Fibroblast of gingiva (primary cell): ENCODE measurements at regions not wholly inside any gene's neighbourhood (a gene's known extent, or its start where the extent isn't known, plus 50 kb on each side); places are given as distances from the start of the nearest gene placed in this dataset.
"Not testable (repeated sequence)": the region's sequence is repeated elsewhere in the genome, so short reads cannot be mapped to it uniquely, and the experiment has no call there.

Source experiments
- DNase-seq: peaks from one replicate; pipeline ENCODE4 v3.0.0-alpha.2; 2011; ENCODE audit warnings: low read depth

DNA sequence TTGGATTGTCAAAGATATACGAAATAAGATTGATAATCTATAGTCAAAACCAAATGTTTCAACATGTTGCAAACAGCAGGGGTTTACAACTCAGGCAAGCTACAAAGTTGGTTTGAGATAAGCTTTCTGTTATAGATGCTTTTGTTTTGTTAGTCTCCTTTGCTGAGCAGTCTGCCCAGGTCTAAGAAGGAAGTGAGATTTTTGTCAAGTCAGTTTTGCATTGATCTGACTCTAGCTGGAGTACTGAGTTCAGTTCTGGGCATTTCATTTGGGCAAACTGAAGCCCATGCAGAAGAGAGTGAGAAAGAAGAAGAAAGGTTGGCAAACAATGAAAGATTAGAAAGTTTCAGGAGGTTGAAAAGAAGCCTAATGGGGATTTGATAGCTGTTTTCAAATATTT lies 983.0 kb upstream of the SLC39A10 start:
- no peak for DNase-seq

DNA sequence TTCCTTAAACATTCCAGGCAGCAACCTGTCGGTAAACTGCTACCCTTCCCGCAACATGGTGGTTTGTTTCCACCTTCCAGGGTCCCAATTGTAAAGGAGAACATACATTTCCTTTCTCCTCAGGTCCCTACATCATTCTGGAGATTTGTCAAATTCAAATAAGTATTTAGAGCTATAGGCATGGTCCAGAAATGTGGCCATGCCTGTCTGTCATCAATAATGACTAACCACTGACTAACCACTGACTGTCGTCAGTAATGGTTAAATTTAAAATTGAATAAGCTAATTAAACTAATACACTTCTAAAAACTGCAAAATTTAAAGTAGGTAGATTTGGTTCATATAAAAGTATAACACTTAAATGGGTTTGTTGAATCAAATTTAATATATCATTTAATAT lies 984.0 kb upstream of the SLC39A10 start:
- DNase-seq, result no peak

DNA sequence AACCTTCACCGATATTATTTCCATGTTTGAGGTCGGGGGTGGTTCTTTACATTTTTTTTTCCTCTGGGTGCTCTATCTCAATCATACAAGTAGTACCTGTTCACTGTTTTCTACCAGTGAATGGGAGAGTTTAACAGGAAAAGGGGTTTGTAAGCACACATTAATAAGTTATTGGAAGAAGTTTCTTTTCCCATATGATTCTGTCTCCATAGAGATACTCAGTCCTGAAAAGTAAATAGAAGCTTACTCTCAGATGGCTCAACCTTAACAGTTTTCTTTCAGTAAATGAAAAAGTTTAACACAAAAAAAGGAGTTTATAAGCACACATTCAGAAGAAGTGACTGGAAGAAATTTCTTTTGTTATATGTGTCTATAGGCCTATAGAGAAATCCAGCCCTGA lies 995.6 kb upstream of the SLC39A10 start:
- no peak for DNase-seq

DNA sequence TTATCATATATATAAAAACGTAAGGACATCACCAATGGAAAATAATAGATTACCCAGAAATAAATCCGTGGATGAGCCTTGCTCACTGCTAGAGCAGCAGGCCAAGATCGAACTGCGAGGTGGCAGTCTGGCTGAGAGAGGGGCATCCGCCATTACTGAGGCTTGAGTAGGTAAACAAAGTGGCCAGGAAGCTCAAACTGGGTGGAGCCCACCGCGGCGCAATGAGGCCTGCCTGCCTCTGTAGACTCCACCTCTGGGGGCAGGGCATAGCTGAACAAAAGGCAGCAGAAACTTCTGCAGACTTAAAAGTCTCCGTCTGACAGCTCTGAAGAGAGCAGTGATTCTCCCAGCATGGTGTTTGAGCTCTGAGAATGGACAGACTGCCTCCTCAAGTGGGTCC lies 1018.0 kb upstream of the SLC39A10 start:
- DNase-seq, result not testable (repeated sequence)

- no peak for DNase-seq
Measured at GRCh38 chr2:194621945-194622344, 1035.1 kb upstream of the SLC39A10 start.

DNA sequence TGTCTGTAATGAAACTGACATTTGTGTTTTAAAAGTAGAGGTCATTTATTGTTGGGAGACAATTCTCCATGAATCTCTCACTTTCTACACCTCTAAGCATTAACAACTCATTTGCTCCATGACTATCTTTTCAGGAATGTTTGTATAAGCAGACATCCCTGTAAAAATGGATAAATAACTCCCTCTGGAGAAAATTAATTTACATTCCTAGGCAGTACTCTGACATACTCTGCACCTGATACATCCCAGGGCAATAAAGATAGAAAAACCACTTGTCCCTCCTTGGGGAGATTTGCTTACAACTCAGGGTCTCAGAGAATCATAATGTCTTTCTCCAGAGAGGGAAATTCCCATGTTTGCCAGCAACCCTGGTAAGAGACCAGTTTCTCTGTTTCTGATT lies 1037.7 kb upstream of the SLC39A10 start:
- no peak for DNase-seq

- no peak for DNase-seq
Measured at GRCh38 chr2:194618432-194618831, 1038.6 kb upstream of the SLC39A10 start.

DNA sequence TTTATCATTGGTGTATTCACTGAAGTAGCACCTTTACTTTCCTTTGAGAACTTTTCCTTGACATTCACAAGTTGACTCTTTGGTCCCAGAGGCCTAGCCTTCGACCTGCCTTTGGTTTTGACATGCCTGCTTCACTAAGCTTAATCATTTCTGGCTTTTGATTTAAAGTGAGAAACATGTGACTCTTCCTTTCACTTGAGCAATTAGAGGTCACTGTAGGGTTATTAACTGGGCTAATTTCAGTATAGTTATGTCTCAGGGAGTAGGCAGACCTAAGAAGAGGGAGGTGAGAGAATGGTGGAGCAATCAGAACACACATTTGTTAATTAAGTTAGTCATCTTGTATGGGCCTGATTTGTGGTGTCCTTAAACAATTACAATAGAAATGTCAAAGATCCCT lies 1040.7 kb upstream of the SLC39A10 start:
- DNase-seq, result no peak

DNA sequence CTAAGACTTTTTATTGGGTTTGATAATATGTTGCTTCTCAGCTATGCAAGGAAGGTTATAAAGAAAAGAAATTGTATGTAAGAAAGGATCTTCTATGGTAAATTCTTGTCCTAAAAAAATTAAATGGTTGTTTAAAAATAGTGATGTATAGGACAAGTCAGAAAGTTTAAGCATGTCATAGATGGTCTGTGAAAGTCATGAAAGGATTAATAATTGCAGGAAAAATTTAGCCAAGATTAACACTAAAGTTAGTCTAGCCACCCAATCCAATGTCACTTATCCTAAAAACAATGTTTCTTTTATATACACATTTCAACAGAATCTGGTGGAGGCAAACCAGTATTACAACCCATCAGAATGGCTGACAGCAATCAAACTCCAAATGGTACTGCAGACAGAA lies 1046.7 kb upstream of the SLC39A10 start:
- no peak for DNase-seq

DNA sequence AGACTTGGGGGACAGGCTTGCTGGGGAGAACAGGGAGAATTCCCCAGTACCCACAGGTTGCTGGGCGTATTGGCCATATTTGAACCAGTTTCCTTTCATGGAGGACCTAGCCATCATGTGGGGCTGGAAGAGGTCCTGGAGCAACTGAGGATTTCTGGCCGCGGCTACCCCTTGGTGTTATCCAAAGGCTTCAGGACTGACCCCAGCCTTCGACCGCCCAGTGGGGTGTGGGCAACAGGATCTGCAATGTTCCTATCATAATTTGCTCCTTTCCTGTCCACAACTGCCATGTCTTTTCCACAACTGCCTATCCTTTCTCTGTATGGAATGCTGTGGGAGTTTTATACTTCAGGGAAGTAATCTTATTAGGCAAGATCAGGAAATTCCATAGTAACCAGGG lies 1053.6 kb upstream of the SLC39A10 start:
- DNase-seq, result no peak

GRCh38 chr2:194602750-194603149 lies 1054.3 kb upstream of the SLC39A10 start:
- no peak for DNase-seq

DNA sequence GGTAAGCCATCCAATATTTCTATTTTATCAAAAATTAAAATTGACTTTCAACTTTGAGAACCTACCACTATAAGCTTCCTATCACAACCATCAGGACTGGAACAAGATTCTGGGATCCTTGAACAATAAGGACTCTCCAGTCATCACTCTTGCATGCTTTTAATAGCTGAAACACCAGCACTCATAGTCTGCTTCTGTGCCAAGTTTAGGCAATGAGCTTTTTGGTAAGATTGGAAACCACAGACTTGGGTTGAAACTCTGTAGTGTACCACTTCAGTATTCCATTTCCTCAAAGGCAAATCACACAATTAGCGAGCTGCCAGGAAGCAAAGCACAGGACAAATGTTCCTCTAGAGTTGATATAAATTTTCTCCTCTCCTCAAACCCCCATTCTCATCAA lies 1065.8 kb upstream of the SLC39A10 start:
- DNase-seq, result no peak

- DNase-seq, result no peak
Measured at GRCh38 chr2:194587739-194588270, 1069.2 kb upstream of the SLC39A10 start.

GRCh38 chr2:194567661-194568017 lies 1089.4 kb upstream of the SLC39A10 start:
- no peak for DNase-seq

GRCh38 chr2:194566907-194567660 lies 1089.9 kb upstream of the SLC39A10 start:
- DNase-seq, result no peak

DNA sequence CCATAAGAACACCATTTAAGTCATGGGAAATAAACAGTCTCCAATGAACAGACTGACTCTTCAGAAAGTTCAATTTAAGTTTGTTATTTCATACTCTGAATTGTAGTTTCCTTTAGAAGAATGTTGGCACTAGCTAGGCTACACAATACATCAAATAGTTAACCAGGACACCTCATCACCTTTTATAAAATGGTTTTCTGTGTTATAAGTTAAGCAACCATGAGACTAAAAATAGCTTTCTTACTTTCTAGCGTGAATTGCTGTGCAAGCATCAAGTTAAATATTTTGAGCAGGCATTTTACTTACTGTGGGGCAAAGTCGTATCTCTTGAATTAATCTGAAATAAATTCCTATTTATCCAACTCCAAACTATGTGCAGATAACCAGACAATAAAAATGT lies 1092.6 kb upstream of the SLC39A10 start:
- no peak for DNase-seq

DNA sequence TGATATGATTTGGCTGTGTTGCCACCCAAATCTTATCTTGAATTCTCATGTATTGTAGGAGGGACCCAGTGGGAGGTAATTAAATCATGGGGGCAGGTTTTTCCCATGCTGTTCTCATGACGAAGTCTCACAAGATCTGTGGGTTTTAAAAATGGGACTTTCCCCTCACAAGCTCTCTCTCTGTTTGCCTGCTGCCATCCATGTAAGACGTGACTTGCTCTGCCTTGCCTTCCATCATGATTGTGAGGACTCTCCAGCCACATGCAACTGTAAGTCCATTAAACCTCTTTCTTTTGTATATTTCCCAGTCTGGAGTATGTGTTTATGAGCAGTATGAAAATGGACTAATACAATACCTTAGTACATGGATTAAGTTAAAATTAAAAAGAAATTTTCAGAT lies 1094.7 kb upstream of the SLC39A10 start:
- DNase-seq, result no peak

DNA sequence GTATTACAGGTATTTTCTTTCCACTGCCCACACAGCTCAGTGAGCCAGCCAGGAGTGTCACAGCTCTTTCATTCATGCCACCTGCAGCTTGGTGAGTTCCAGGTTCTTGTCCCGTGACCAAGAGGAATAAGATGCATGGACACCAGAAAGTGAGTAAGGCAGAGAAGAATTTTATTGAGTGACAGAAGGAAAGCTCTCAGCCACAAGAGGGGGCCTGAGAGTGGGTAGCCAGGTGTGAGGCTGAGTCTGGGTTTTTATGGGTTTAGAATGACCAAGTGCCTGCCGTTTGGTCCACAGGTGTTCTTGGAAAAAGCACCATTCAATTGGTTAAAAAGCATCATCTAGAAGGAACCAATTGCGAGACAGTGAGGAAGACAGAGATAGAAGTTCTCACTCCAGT lies 1097.1 kb upstream of the SLC39A10 start:
- no peak for DNase-seq

DNA sequence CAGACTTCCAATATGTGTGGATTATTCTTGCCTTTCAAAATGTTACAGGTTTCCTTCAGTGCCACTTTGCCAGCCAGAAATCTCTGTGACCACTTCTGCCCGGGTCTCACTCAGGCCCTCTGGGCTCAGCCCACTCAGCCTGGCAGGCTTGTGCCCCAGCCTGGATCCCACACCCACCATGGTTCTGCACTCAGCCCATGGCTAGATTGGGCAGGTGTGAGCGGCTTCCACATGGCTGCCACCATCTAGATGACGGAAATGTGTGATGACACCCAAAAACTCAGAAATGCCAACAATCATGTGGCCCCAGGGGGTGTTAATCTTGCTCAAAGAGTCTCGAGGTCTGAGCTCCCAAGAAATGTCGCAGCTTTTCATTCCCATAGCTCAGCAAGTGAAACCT lies 1097.5 kb upstream of the SLC39A10 start:
- no peak for DNase-seq

GRCh38 chr2:194557993-194558392 lies 1099.0 kb upstream of the SLC39A10 start:
- DNase-seq, result no peak

DNA sequence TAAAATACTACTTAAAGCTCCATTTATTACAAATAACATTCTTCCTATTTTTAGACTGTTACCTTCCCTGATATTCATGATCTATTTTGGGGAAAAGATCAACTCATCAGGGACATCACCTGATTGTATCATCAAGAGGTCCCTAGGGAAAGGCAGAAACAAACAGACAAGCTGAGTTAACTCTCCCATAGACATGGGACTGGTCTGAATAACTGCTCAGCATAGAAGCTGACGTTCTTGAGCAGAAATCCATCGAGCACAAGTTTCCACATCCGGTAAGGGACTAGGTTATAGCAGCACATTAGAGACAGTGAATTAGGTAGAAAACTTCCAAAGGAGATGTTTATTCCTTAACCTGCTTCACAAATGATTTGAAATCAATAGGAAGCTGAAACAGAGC lies 1100.4 kb upstream of the SLC39A10 start:
- no peak for DNase-seq

- no peak for DNase-seq
Measured at GRCh38 chr2:194553980-194554379, 1103.0 kb upstream of the SLC39A10 start.

DNA sequence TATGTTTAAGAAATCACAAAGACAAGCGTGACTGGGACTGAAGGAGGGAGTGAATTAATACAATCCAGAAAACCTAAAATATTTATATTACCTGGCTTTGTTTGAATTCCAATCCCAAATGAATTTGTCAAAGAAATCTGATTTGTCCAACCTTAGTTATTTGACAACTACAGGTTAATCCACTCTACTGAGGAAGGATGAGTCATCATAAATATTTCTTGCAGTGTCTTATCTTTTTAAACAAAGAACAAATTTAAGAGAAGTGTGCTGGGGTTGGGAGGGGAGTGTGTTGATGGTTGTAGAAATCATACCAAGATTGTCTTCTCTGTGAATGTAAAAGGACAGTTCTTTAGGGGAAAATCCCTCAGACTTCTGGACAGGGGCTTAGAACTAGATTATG lies 1106.3 kb upstream of the SLC39A10 start:
- DNase-seq, result no peak

GRCh38 chr2:194549387-194549786 lies 1107.6 kb upstream of the SLC39A10 start:
- no peak for DNase-seq
